Left lung (tissue), 4 donors: ENCODE measurements at regions not wholly inside any gene's neighbourhood (a gene's known extent, or its start where the extent isn't known, plus 50 kb on each side); places are given as distances from the start of the nearest gene placed in this dataset.
A peak's percentile ranks its signal among the peaks of the same experiment; 100 is the strongest.

ENCODE experiments used
- ATAC-seq: fragments of 200-7000 bp; cut with Tn5 transposase; one replicate; pipeline ENCODE4 v1.9.1; 2020; ENCODE audit warnings: moderate library complexity
- DNase-seq, 4 donors: peaks; one replicate each; pipeline ENCODE4 v3.0.0-alpha.2; 2013 to 2020
- H3K27ac ChIP-seq, 2 donors: fragments of 200-600 bp; sonication (generic) in 1 of 2; one replicate each; pipeline versions ENCODE4 v1.5.0 to v1.8.0; 2020 to 2021
- H3K27me3 ChIP-seq, 2 donors: fragments of 200-600 bp; sonication (generic) in 1 of 2; one replicate each; pipeline versions ENCODE4 v1.5.0 to v1.8.0; 2020 to 2021
- H3K36me3 ChIP-seq, 2 donors: fragments of 200-600 bp; sonication (generic) in 1 of 2; one replicate each; pipeline versions ENCODE4 v1.5.0 to v1.8.0; 2020 to 2021
- H3K4me1 ChIP-seq, 2 donors: fragments of 200-600 bp; one replicate each; pipeline ENCODE4 v1.8.0; 2021
- H3K4me3 ChIP-seq, 2 donors: fragments of 200-600 bp; sonication (generic) in 1 of 2; one replicate each; pipeline versions ENCODE4 v1.5.0 to v1.8.0; 2020 to 2021; ENCODE audit warnings: mild to moderate bottlenecking in 1 of 2
- H3K9me3 ChIP-seq, 2 donors: fragments of 200-600 bp; sonication (generic) in 1 of 2; one replicate each; pipeline versions ENCODE4 v1.5.0 to v1.8.0; 2020 to 2021
- CTCF ChIP-seq, 2 donors: fragments of 200-600 bp; sonication (generic) in 1 of 2; IDR thresholded peaks; one replicate each; pipeline versions ENCODE4 v1.5.0 to v1.8.0; 2021; ENCODE audit warnings: antibody characterized with exemption in 2 of 2
- intact Hi-C, 2 donors: fragments of 100-400 bp; cut with DNase I; formaldehyde crosslinking; loops; one replicate each; pipeline versions ENCODE4 v1.11.2 to v1.14.2; 2022
- donor health status: DM: no; HTN: yes; CAD: no.
- donor health status: DM: no; HTN: no; CAD: no.

GRCh38 chr3:153595186-153595815 is 433.3 kb downstream of the RAP2B start:
- ATAC-seq, result peak; percentile 91
- intact Hi-C loops, result no loop called here
- Histone ChIP-seq H3K9me3 (no peaks in the 10 kb centered on the region), H3K4me1 (peaks cover 0 to 8% of the 10 kb centered on the region in 2 donors), H3K36me3 (no peaks in the 10 kb centered on the region), H3K4me3 (no peak overlapping the region), H3K27me3 (no peaks in the 10 kb centered on the region), H3K27ac (no peak overlapping the region)
- DNase-seq, result peak in 2 of 4 donors; percentile 26 to 51
- peak; percentile 44 to 47 for TF ChIP-seq CTCF (IDR thresholded peaks at IDR 0.05)

GRCh38 chr3:153596401-153596800 is 434.4 kb downstream of the RAP2B start:
- ATAC-seq (no peak), DNase-seq (no peak)
- Histone ChIP-seq H3K27me3 (no peaks in the 10 kb centered on the region), H3K27ac (no peak overlapping the region), H3K4me3 (no peak overlapping the region), H3K36me3 (no peaks in the 10 kb centered on the region), H3K4me1 (peaks cover 9 to 19% of the 10 kb centered on the region in 2 donors), H3K9me3 (no peaks in the 10 kb centered on the region)
- no peak for TF ChIP-seq CTCF (IDR thresholded peaks at IDR 0.05)
- intact Hi-C loops, result no loop called here

DNA sequence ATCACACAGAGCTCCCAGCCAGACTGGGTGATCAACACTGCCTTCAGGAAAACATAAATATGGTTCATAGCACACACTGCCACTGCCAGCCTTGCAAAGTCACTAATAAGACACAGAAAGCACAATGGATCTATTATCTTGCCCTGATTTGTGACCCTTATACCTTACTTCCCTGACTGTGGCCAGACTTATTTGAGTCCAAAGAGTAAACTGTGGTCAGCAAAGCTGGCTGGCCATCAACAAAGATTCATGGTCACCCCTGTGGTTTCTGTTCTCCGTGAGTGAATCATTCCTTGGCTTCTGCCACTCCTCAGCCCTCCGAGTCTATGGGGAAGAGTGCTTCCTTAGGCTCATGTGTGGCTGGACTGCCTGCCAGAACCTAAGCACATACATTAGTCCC is 437.7 kb downstream of the RAP2B start:
- intact Hi-C loops, result no loop called here
- no peaks in the 10 kb centered on the region for H3K9me3 ChIP-seq
- no peak for TF ChIP-seq CTCF (IDR thresholded peaks at IDR 0.05)
- peaks cover 13 to 21% of the 10 kb centered on the region in 2 donors for H3K4me1 ChIP-seq
- ATAC-seq, result peak; percentile 79
- H3K27ac ChIP-seq, result no peak overlapping the region
- no peaks in the 10 kb centered on the region for H3K36me3 ChIP-seq
- peak in 1 of 4 donors; percentile 53 for DNase-seq
- no peak overlapping the region for H3K4me3 ChIP-seq
- no peaks in the 10 kb centered on the region for H3K27me3 ChIP-seq

- H3K27me3 ChIP-seq, result no peaks in the 10 kb centered on the region
- ATAC-seq (peak; percentile 46), DNase-seq (peak in 2 of 4 donors; percentile 31 to 61)
- TF ChIP-seq CTCF (IDR thresholded peaks at IDR 0.05), result no peak
- H3K27ac ChIP-seq, result peak overlapping the region in 1 of 2 donors; percentile 51
- H3K4me3 ChIP-seq, result no peak overlapping the region
- intact Hi-C loops, result no loop called here
- H3K36me3 ChIP-seq, result no peaks in the 10 kb centered on the region
- H3K4me1 ChIP-seq, result peaks cover 13 to 21% of the 10 kb centered on the region in 2 donors
- no peaks in the 10 kb centered on the region for H3K9me3 ChIP-seq
Measured at GRCh38 chr3:153600896-153601295, 438.9 kb downstream of the RAP2B start.

- peak in 1 of 4 donors; percentile 49 for DNase-seq
- Histone ChIP-seq H3K27ac (peak overlapping the region in 1 of 2 donors; percentile 51), H3K9me3 (no peaks in the 10 kb centered on the region), H3K36me3 (no peaks in the 10 kb centered on the region), H3K4me3 (no peak overlapping the region), H3K27me3 (no peaks in the 10 kb centered on the region), H3K4me1 (peaks cover 13 to 21% of the 10 kb centered on the region in 2 donors)
- ATAC-seq, result peak; percentile 31
- no peak for TF ChIP-seq CTCF (IDR thresholded peaks at IDR 0.05)
- intact Hi-C loops, result no loop called here
Measured at GRCh38 chr3:153601374-153601853, 439.4 kb downstream of the RAP2B start.
